PC-9 (cell line): ENCODE measurements at regions not wholly inside any gene's neighbourhood (a gene's known extent, or its start where the extent isn't known, plus 50 kb on each side); places are given as distances from the start of the nearest gene placed in this dataset.

Source experiments
- BruUV-seq: library from RNA; stranded (reverse); fragments of 400-500 nt; replicated peaks from 2 replicates; lab custom pipeline; 2021; lab: Mats Ljungman, UMichigan
- CTCF ChIA-PET: fragments of 300-600 bp; sonication (Branson Sonifier 250); formaldehyde crosslinking; loops from one replicate; lab custom pipeline; 2022; ENCODE audit warnings: antibody characterized with exemption; lab: Charles Lee
- POLR2A ChIA-PET: fragments of 300-600 bp; sonication (Branson Sonifier 250); formaldehyde crosslinking; loops from one replicate; lab custom pipeline; 2022; ENCODE audit warnings: antibody characterized with exemption; ENCODE audit not compliant: unreplicated experiment; lab: Charles Lee
- DNase-seq, 2 experiments: peaks; one replicate each; pipeline versions ENCODE4 v3.0.0 to v3.0.0-alpha.2; 2015 to 2022; ENCODE audit warnings: mixed read lengths in 1 of 2
- H2AFZ ChIP-seq: fragments of 200-600 bp; sonication (generic); 2 replicates; pipeline ENCODE4 v1.8.1; 2017; ENCODE audit warnings: antibody characterized with exemption
- H3F3A ChIP-seq: fragments of 200-600 bp; sonication (generic); 2 replicates; pipeline ENCODE4 v1.8.1; 2017; ENCODE audit warnings: antibody characterized with exemption, mild to moderate bottlenecking, low read depth; ENCODE audit not compliant: insufficient read depth
- H3K27ac ChIP-seq: fragments of 200-600 bp; sonication (generic); 2 replicates; pipeline ENCODE4 v1.6.1; 2016; ENCODE audit warnings: mixed run types
- H3K27me3 ChIP-seq: fragments of 200-600 bp; sonication (generic); 2 replicates; pipeline ENCODE4 v1.6.1; 2016; ENCODE audit warnings: low read depth, mixed run types; ENCODE audit not compliant: insufficient read depth
- H3K36me3 ChIP-seq: fragments of 200-600 bp; sonication (generic); 2 replicates; pipeline ENCODE4 v1.6.1; 2016; ENCODE audit warnings: low read depth, mixed run types
- H3K4me1 ChIP-seq: fragments of 200-600 bp; sonication (generic); replicated peaks from 2 replicates; pipeline ENCODE4 v1.6.1; 2016; ENCODE audit warnings: mixed run types; ENCODE audit not compliant: insufficient read depth
- H3K4me2 ChIP-seq: fragments of 200-600 bp; sonication (generic); 2 replicates; pipeline ENCODE4 v1.6.1; 2017; ENCODE audit warnings: mixed run types
- H3K4me3 ChIP-seq: fragments of 200-600 bp; sonication (generic); 2 replicates; pipeline ENCODE4 v1.6.1; 2016; ENCODE audit warnings: mixed run types
- H3K79me2 ChIP-seq: fragments of 200-600 bp; sonication (generic); 2 replicates; pipeline ENCODE4 v1.6.1; 2017; ENCODE audit warnings: low read depth, mixed run types
- H3K9me2 ChIP-seq: fragments of 200-600 bp; sonication (generic); 2 replicates; pipeline ENCODE4 v1.8.1; 2017; ENCODE audit warnings: mild to moderate bottlenecking; ENCODE audit not compliant: insufficient read depth
- H3K9me3 ChIP-seq: fragments of 200-600 bp; sonication (generic); 2 replicates; pipeline ENCODE4 v1.8.1; 2016; ENCODE audit warnings: low read depth; ENCODE audit not compliant: insufficient read depth
- H4K20me1 ChIP-seq: fragments of 200-600 bp; sonication (generic); 2 replicates; pipeline ENCODE4 v1.8.1; 2017; ENCODE audit not compliant: insufficient read depth
- EZH2 ChIP-seq: fragments of 200-600 bp; sonication (generic); IDR thresholded peaks from 2 replicates; pipeline ENCODE4 v1.8.0; 2017; ENCODE audit warnings: antibody characterized with exemption, low read depth
- intact Hi-C: fragments of 100-400 bp; cut with micrococcal nuclease; formaldehyde crosslinking; loops from one replicate; pipeline ENCODE4 v1.10.0; 2022; ENCODE audit not compliant: unreplicated experiment
- TF ChIP-seq, protein P1 (sequence below): fragments of 200-600 bp; sonication (generic); conservative IDR thresholded peaks from 2 replicates; pipeline ENCODE4 v1.6.1; 2017; ENCODE audit warnings: mixed run types, antibody characterized with exemption, mild to moderate bottlenecking, moderate library complexity

DNA sequence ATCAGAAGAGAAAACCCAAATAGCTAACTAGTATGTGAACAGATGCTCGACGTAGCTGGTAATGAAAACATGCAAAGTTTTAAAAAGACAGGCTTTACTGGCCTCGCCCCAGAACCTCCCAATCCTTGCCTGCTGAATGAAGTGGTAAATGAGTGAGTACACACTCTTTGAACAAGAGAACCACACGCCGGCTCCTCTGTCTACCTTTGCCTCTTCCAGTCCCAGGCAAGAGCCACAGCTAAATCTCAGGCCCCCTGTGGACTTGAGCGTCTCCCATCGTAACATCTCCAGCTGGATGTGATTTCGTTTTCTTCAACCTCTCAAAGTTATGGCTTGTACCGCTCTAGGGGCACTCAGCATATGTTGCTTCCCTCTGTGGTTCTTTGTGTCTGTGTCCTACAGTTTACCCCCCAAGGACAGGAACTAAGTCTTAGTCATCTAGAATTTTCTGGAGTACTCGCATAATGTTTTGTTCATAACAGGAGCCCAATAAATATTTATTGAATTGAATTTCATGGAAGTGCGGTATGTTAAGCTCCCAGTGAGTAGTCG is 153.2 kb upstream of the TAB2 start:
- no peaks in the 10 kb centered on the region for H3K9me3 ChIP-seq
- H4K20me1 ChIP-seq, result no peaks in the 10 kb centered on the region
- H3K4me3 ChIP-seq, result no peak overlapping the region
- H2AFZ ChIP-seq, result no peak overlapping the region
- intact Hi-C loops, result no loop called here
- no peaks in the 10 kb centered on the region for H3K9me2 ChIP-seq
- peaks cover 36% of the 10 kb centered on the region for H3K4me1 ChIP-seq
- ChIA-PET POLR2A (interaction anchor here (0.6 to 0.7 kb wide), 2 partner anchors 74 to 133 kb away, joined by 3 to 4 read pairs; no protein-coding TSS in a partner anchor), CTCF (no interaction called here)
- H3K79me2 ChIP-seq, result no peaks in the 10 kb centered on the region
- no TSS peak for BruUV-seq
- no peak overlapping the region for H3K27ac ChIP-seq
- peaks cover 27% of the 10 kb centered on the region for H3F3A ChIP-seq
- no peaks in the 10 kb centered on the region for H3K36me3 ChIP-seq
- no peak for DNase-seq
- H3K27me3 ChIP-seq, result no peaks in the 10 kb centered on the region
- H3K4me2 ChIP-seq, result no peak overlapping the region
- no peak for TF ChIP-seq EZH2
- TF ChIP-seq, protein P1, sequence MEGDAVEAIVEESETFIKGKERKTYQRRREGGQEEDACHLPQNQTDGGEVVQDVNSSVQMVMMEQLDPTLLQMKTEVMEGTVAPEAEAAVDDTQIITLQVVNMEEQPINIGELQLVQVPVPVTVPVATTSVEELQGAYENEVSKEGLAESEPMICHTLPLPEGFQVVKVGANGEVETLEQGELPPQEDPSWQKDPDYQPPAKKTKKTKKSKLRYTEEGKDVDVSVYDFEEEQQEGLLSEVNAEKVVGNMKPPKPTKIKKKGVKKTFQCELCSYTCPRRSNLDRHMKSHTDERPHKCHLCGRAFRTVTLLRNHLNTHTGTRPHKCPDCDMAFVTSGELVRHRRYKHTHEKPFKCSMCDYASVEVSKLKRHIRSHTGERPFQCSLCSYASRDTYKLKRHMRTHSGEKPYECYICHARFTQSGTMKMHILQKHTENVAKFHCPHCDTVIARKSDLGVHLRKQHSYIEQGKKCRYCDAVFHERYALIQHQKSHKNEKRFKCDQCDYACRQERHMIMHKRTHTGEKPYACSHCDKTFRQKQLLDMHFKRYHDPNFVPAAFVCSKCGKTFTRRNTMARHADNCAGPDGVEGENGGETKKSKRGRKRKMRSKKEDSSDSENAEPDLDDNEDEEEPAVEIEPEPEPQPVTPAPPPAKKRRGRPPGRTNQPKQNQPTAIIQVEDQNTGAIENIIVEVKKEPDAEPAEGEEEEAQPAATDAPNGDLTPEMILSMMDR, result no peak

DNA sequence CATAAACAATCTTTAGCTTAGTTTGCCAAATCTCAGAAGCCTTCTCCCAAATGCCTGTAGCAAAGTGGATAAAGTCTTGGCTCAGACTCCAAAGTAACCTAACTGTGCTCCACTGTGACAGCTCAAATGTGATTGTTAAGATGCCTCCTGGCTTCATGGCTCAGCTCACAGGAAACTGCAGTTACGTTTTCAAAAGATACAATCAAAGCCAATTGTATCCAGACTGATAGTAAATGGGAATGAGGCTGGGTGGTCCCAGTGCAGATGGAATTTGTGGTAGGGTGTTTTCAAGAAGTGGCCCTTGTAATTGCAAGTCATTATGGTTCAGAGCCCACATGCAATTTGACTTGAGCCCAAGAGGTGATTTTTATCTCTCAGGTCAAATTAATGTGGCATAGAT is 151.2 kb upstream of the TAB2 start:
- no peak overlapping the region for H2AFZ ChIP-seq
- peaks cover 45% of the 10 kb centered on the region for H3K4me1 ChIP-seq
- no peak overlapping the region for H3K4me2 ChIP-seq
- H3K9me3 ChIP-seq, result no peaks in the 10 kb centered on the region
- no peaks in the 10 kb centered on the region for H3K36me3 ChIP-seq
- intact Hi-C loops, result loop anchor here (5.0 kb wide), 1 partner anchor 84 kb away; no protein-coding TSS in a partner anchor
- H3F3A ChIP-seq, result peaks cover 38% of the 10 kb centered on the region
- TF ChIP-seq EZH2, result no peak
- no peaks in the 10 kb centered on the region for H4K20me1 ChIP-seq
- H3K79me2 ChIP-seq, result no peaks in the 10 kb centered on the region
- no peak overlapping the region for H3K4me3 ChIP-seq
- no TSS peak for BruUV-seq
- DNase-seq, result no peak
- CTCF ChIA-PET, result no interaction called here
- H3K27ac ChIP-seq, result no peak overlapping the region
- H3K9me2 ChIP-seq, result no peaks in the 10 kb centered on the region
- POLR2A ChIA-PET, result no interaction called here
- no peaks in the 10 kb centered on the region for H3K27me3 ChIP-seq

DNA sequence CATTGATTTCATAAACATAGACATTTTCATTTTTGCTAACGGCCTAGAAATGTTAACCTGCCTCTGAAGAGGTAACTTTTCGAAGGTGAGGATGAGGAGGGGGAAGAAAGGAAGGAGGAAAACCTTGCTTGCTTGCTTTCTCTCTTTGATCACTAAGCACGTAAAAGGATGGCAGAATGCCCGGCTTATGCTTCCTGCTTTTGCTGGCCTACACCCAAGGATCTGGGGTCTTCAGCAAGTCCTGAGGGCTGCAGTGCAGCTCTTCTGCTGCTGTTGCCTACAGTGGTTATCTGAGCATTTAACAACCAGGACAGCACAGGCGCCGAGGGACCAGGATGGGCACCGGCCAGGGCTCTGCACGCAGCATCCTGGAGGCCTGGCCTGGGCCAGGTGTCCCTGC is 150.8 kb upstream of the TAB2 start:
- no peaks in the 10 kb centered on the region for H3K36me3 ChIP-seq
- peaks cover 41% of the 10 kb centered on the region for H3K4me1 ChIP-seq
- H3K27me3 ChIP-seq, result no peaks in the 10 kb centered on the region
- TF ChIP-seq, protein P1, result no peak
- no peak for TF ChIP-seq EZH2
- no peaks in the 10 kb centered on the region for H3K9me2 ChIP-seq
- DNase-seq, result no peak
- no peak overlapping the region for H3K4me2 ChIP-seq
- CTCF ChIA-PET, result no interaction called here
- intact Hi-C loops, result loop anchor here (5.0 kb wide), 1 partner anchor 84 kb away; no protein-coding TSS in a partner anchor
- H3K27ac ChIP-seq, result no peak overlapping the region
- H2AFZ ChIP-seq, result no peak overlapping the region
- no peak overlapping the region for H3K4me3 ChIP-seq
- H3K79me2 ChIP-seq, result no peaks in the 10 kb centered on the region
- POLR2A ChIA-PET, result no interaction called here
- H3K9me3 ChIP-seq, result no peaks in the 10 kb centered on the region
- no TSS peak for BruUV-seq
- no peaks in the 10 kb centered on the region for H4K20me1 ChIP-seq
- H3F3A ChIP-seq, result peaks cover 34% of the 10 kb centered on the region
